Psoas muscle (tissue), 7 donors: ENCODE measurements at regions not wholly inside any gene's neighbourhood (a gene's known extent, or its start where the extent isn't known, plus 50 kb on each side); places are given as distances from the start of the nearest gene placed in this dataset.

Experiments
- ATAC-seq, 4 donors: fragments of 200-7000 bp; cut with Tn5 transposase; one replicate each; pipeline ENCODE4 v1.9.1; 2020; ENCODE audit warnings: moderate library complexity in 3 of 4, mild to moderate bottlenecking in 2 of 4
- DNase-seq, 2 donors: peaks; one replicate each; pipeline ENCODE4 v3.0.0-alpha.2; 2020
- H3K27ac ChIP-seq: fragments of 200-600 bp; one replicate; pipeline ENCODE4 v1.8.0; 2022
- H3K27me3 ChIP-seq, 3 donors: fragments of 200-600 bp in 1 of 3; one replicate each; pipeline versions ENCODE4 v1.6.1 to v1.8.0; 2013 to 2022; ENCODE audit warnings: low read length in 2 of 3, mild to moderate bottlenecking in 2 of 3, moderate library complexity in 1 of 3; ENCODE audit not compliant: insufficient read depth in 3 of 3
- H3K36me3 ChIP-seq, 2 donors: fragments of 200-600 bp in 1 of 2; one replicate each; pipeline versions ENCODE4 v1.6.1 to v1.8.0; 2013 to 2022; ENCODE audit warnings: low read depth in 1 of 2, mild to moderate bottlenecking in 1 of 2, moderate library complexity in 1 of 2; ENCODE audit not compliant: insufficient read depth in 1 of 2
- H3K4me1 ChIP-seq: fragments of 200-600 bp; one replicate; pipeline ENCODE4 v1.8.0; 2022
- H3K4me3 ChIP-seq: fragments of 200-600 bp; one replicate; pipeline ENCODE4 v1.8.0; 2022; ENCODE audit warnings: mild to moderate bottlenecking
- H3K9me3 ChIP-seq: fragments of 200-600 bp; one replicate; pipeline ENCODE4 v1.8.0; 2022
- CTCF ChIP-seq: fragments of 200-600 bp; IDR thresholded peaks from one replicate; pipeline ENCODE4 v1.8.0; 2022; ENCODE audit warnings: antibody characterized with exemption
- WGBS, 3 donors: extraction: QIAGEN DNeasy Blood & Tissue Kit; methylation state at CpG; one replicate each; pipeline versions ENCODE4 v1.1.6 to v1.1.7; 2013; 5-methylcytosine and 5-hydroxymethylcytosine counted together
- intact Hi-C, 2 donors: fragments of 100-400 bp; cut with DNase I; formaldehyde crosslinking; loops; one replicate each; pipeline versions ENCODE4 v1.11.0 to v1.14.2; 2022
- donor health status: healthy with polysubstance abuse.
- donor health status: DM: no; HTN: no; CAD: no; lungs with moderate emphysema.
- donor health status: Bipolar disorder and iron deficiency.
- donor health status: healthy.
- donor health status: DM: yes; HTN: yes; CAD: no.
- donor health status: DM: no; HTN: no; CAD: no.
- donor health status: DM: yes; HTN: yes; CAD: no.

GRCh38 chr1:212155219-212155618 is 119.7 kb downstream of the DTL start:
- no peak for TF ChIP-seq CTCF
- no peaks in the 10 kb centered on the region for H3K36me3 ChIP-seq
- H3K4me1 ChIP-seq, result no peaks in the 10 kb centered on the region
- H3K27ac ChIP-seq, result no peak overlapping the region
- ATAC-seq, result no peak
- no peaks in the 10 kb centered on the region for H3K9me3 ChIP-seq
- H3K27me3 ChIP-seq, result no peaks in the 10 kb centered on the region
- DNase-seq, result no peak
- intact Hi-C loops, result loop anchor here in 1 of 2 donors (10.0 kb wide), 1 partner anchor 70 kb away; no protein-coding TSS in a partner anchor
- H3K4me3 ChIP-seq, result no peak overlapping the region

DNA sequence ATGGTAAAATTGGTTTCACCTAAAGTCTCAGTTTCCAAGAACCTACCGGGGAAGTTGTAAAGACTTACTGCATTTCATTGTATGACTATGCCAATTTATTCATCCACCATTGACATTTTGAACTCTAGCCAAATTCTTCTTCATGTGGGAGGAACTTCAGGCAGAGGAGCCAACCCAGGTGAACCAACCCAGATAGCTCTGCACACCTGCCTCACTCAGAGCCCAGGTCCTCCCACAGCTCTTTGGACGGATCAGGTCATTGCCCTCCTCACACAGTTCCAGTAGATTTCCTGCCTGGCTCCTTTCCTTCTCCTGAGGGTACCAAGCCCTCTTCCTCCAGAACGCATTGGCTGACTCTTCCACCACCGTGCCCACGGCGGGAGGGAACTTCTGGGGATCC is 121.7 kb downstream of the DTL start:
- no peaks in the 10 kb centered on the region for H3K27me3 ChIP-seq
- H3K9me3 ChIP-seq, result no peaks in the 10 kb centered on the region
- ATAC-seq (no peak), DNase-seq (no peak)
- peaks cover 16% of the 10 kb centered on the region for H3K4me1 ChIP-seq
- H3K27ac ChIP-seq, result no peak overlapping the region
- no peaks in the 10 kb centered on the region for H3K36me3 ChIP-seq
- no peak overlapping the region for H3K4me3 ChIP-seq
- intact Hi-C loops, result loop anchor here in 1 of 2 donors (10.0 kb wide), 1 partner anchor 72 kb away; no protein-coding TSS in a partner anchor
- no peak for TF ChIP-seq CTCF
- 83 to 88% (median 88%) methylated on average over 6 of the region's 6 CpGs for WGBS, 3 donors

- Histone ChIP-seq H3K4me1 (peaks cover 28% of the 10 kb centered on the region), H3K36me3 (no peaks in the 10 kb centered on the region), H3K27me3 (no peaks in the 10 kb centered on the region), H3K9me3 (no peaks in the 10 kb centered on the region), H3K4me3 (no peak overlapping the region), H3K27ac (no peak overlapping the region)
- DNase-seq (no peak), ATAC-seq (no peak)
- no peak for TF ChIP-seq CTCF
- 97 to 99% (median 98%) methylated on average over 7 of the region's 7 CpGs for WGBS, 3 donors
- intact Hi-C loops, result loop anchor here in 1 of 2 donors (10.0 kb wide), 1 partner anchor 74 kb away; no protein-coding TSS in a partner anchor
Measured at GRCh38 chr1:212158912-212159796, 123.6 kb downstream of the DTL start.

DNA sequence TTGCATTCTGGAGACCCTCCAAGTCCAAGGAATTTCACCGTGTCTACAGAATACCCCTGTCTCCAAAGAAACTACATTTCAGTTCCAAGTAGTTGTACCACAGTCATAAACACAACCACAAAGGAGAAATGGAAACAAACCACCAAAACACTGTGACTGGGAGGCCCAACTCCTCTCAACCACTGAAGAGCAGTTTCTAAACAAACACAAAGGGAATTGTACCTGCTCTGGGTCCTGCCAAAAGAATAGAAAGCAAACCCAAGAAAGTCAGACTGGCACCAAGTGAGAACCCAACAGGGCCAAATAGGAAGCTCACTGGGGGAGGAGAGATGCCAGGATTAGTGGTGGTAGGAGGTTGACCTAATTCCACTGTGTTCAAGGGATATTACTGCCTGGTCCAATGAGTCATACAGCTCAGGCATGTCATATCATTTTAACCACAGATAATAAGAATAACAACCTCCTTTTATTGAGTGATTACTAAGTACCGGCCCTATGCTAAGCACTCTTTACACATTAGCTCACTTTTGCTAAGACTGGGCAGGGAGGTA is 123.9 kb upstream of the PPP2R5A start:
- Histone ChIP-seq H3K4me3 (no peak overlapping the region), H3K27ac (peak overlapping the region; percentile 80), H3K9me3 (no peaks in the 10 kb centered on the region), H3K4me1 (peaks cover 28% of the 10 kb centered on the region), H3K27me3 (no peaks in the 10 kb centered on the region), H3K36me3 (no peaks in the 10 kb centered on the region)
- DNase-seq (no peak), ATAC-seq (peak; percentile 85 to 94 (median 86))
- TF ChIP-seq CTCF, result no peak
- WGBS, 3 donors, result 15 to 47% (median 24%) methylated on average over 2 of the region's 2 CpGs
- intact Hi-C loops, result loop anchor here in 1 of 2 donors (2.0 kb wide), 1 partner anchor 41 kb away; no protein-coding TSS in a partner anchor
